AG20443 (cell line): ENCODE measurements at regions not wholly inside any gene's neighbourhood (a gene's known extent, or its start where the extent isn't known, plus 50 kb on each side); places are given as distances from the start of the nearest gene placed in this dataset.

Experiments used
- DNase-seq: peaks from one replicate; pipeline ENCODE4 v3.0.0; 2012; ENCODE audit warnings: low spot score, mixed read lengths

DNA sequence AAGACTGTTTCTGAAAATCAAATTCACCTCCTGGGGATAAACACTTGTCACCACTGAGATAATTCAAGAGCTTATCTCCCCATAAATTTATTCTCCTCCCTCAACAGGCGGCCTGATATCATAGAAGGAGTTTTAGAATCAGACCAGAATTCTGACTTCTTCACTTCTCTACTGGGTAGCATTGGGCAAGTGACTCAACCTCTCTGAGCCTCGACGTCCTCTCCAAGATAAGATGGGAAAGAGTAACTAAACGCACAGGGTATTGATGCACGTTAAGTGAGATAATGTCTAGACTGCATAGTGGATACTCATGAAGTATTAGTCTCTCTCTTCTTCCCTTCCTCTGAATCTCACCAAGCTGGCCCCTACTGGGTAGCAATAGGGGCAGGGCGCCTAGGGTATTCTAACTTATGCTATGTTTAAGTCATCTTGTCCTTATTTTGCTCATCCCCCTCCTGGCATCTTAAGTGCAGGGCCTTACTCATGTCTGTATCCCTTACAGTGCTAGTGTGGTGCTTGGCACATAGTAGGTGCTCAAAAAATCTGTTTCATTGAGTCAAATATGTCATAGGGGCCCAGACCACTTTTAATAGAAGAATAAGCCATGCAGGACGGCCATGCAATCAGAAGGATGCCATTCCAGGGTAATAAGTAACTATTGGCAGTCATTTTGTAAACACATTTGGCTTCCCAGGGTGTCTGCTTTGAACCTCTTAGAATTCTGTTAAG, 476.4 kb upstream of the CCL2 start:
- no peak for DNase-seq

DNA sequence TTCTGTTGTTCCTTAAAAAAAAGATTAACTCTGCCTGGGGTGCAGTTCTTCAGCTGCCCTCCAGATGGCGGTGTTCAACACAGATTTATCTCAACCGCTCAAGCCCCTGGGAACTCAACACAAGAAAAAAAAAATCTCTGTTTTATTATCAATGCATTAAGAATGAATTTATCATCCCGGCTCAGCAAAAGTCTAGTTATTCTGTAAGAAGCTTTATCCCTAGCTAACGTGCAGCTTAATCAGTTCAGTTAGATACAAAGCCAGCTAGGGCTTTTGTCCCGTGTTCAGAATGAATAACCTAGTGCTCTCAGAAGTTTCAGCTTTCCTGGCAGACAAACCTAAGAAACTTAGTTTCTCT, 475.9 kb upstream of the CCL2 start:
- peak; percentile 83 for DNase-seq

DNA sequence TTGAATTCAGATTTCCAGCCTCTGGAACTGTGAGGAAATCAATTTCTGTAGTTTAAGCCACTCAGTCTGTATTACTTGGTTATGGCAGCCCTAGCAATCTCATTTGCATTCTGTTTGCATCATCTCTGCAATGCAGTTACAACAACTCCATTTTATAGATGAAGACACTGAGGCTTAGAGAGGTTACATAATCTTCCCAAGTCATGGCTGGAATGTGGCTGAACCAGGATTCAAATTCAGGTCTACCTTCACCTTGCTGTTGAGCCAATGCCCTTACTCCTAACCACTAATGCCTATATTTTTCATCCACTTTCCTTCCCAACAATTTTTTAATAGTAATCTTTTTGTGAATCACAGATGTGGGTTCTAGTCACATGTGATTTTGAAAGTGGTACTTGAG, 469.8 kb upstream of the CCL2 start:
- DNase-seq: no peak

DNA sequence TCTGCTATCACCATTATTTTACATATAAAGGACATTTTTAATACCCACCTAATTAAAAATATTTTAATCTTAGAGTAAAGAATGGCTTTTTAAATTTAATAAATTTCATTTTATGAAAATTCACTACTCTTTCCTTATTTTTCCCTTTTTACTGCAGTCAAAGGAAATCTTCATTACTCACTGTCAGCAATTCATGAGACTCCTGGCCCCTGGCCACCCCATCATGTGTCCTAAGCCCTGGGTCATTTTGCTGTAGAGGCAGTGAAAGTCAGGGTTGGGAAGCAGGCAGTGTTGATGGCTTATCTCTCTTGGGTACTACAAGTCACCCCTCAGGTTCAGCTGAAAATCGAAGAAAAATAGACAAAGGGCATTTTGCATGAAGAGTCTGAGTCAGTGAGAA, 468.6 kb upstream of the CCL2 start:
- no peak for DNase-seq

DNA sequence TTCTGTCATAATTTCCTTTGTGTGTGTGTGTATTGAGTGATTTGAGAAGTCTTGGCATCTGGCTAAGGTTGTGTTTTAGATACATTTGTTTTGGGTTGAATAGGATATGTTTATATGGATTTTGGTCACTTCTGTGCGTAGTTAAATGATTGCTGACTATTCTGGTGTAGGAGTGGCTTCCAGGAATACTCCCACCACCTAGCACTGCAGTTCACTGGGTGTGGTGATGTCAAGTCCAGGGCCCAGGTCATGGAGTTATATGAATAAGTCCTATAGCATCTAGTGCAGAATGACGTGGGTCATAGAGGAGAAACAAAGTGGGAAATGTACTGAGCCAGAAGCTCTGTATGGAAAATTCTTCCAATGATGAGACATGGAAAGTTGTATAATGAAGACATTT, 465.4 kb upstream of the CCL2 start:
- no peak for DNase-seq

DNA sequence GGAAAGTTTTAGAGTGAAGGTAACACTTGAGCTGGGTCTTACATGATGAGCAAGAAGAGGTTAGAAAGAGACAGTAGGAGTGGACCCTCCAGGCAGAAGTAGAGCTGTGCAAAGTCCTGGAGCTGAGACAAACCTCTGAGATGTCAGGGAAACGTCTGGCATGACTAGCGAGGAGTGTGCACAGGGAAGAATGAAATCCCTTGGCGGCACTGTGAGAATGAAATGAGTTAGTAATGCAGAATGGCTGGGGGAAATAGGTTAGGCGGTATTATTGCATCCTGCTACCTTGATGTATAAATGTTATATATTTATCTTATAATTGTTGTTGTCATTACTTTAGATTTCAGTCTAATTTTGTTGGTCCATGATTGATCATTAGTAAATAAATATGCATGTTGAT, 457.9 kb upstream of the CCL2 start:
- no peak for DNase-seq

DNA sequence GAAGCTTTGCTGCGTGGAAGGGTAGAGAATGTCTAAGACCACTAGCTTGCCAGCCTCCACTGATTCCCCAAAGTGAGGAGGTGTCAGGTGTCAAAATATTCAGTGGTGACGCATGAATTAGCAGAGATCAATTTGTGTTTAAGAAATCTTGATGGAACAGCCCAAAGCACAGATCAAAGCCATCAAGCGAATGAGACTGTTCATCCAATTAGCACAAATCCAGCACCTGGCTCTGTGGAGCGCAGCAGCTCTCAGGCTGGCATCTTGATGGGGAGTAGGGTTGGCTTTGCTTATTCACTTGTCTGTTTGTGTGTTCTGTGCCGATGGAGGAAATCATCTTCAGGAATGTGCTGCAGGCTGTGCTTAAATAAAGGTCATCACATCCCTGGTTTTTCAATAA, 456.8 kb upstream of the CCL2 start:
- DNase-seq: no peak

DNA sequence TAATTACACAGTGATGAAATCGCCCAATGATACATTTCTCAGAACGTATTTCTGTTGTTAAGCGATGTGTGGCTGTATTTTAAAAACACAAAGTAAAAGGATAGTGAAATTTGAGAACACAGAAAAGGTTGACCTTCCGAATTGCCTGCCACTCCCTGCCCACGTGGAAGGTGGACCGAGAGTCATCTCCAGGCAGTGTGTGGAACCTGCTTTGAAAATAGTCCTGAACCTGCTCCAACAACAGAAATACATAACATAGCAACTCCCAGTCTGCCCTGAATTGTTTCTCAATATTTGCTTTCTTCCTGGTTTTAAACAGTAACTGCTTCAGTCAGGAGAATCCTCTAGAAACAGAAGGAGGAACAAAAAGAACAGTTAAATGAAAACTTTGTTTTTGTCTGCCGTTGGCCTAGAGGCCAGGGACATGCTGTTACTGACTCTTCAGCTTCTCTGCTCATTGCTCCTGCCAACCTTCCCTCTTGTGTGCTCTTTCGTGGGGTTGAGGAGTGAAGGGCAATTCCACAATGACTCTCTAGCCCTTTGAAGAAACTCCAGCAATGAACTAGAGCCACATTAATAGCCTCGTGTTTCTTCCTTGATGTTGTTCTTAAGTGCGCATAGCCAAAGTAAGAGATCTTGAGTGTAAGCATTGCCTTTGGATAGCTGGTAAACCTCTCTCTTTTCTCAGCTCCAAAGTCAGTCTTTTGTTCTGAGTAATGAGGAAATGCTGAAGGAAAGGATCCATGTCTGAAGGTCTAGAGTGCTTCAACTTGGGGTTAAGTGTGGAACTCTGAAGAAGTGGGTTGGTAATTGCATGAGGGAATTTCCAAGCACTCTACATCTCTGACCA, 452.5 kb upstream of the CCL2 start:
- no peak for DNase-seq

DNA sequence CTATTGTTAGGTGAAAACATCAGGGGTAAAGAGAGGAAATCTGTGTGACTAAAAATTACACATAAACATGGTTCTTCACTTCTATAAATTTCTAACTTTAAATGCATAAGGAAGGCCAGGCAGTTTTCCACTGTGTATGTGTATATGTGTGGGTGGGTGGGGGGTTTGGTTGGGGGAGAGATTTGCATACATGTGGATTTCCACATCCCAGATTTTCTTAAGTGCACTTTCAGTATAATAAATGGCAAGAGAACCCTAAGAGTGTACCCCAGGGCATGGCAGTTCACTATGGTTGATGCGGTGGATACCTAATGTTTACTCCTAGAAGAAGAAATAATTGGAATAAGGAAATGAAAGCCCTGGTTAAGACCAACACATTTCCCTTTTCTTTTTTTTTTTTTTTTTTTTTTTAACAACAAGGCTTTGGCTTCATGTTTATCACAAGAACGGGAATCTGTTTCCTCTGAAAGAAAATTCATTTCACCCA, 451.8 kb upstream of the CCL2 start:
- DNase-seq: no peak

DNA sequence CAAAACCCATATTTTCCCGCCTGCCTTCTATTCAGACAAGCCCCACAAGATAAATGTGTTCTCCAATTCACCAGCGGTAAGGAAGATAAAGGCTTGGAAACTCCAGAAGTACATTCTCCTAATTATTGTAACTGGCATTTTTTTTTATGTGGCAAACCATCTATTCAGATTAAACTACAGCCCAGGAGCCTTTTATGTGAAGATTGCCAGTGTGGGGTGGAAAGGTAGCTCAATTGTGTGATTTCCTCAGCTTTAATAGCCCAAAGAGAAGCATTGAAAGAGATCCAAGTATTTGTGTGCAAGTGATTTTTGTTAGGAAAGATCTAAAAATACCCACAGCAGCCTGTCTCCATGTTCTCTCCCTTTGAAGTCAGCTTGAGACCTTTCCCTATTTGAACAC, 451.4 kb upstream of the CCL2 start:
- no peak for DNase-seq

DNA sequence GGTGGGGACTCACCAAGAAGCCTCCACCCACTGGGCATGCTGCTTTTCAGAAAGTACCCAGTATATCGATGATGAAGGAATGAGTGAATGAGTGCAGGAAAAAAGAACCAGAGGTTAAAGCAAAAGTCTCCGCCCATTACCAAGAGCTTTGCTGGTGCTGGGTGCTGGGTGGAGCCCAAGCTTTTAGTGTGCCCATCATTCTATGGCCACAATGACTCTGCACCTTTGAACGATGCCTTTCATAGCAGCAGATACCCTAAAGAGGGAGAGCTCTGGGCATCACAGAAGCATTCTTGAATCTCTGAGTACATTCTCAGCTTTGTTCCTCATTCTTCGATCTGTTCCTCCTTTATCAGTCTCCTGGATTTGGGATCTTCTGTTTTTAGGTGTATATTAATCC, 450.7 kb upstream of the CCL2 start:
- no peak for DNase-seq

DNA sequence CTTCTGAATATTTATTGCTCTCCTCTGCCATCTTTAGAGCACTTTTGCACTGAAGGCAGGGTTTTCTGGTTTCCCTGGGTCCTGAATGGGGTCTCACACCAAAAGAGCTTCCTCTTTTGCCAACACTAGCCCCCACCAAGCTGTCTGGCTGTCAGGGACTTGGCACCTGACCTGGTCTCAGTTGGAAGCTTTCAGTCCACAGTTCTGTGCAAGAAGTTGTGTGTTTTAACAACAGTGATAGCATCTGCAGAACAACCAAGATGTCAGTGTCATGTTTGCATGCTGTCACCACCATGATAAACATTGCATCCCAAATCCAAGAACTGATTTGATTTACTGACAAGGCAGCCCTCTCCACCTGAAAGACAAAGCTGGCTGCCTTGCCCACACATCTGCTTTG, 448.5 kb upstream of the CCL2 start:
- DNase-seq: no peak

DNA sequence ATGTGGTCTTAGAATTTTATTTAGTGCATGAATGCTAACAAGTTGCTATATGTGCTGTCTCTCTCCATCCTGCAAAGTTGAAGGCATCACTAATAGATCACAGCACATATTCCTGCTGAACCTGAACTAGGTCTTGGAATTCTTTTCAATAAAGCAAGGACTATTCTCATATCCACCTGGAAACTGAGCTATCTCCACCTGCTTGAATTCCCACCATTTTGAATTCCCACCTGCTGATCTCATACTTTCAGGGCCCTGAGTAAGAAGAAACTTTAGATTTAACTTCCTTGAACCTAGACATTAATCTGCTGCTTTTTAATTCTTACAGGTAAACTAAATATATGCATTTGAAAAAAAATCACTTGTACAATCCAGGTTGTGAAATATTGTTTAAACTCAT, 445.3 kb upstream of the CCL2 start:
- no peak for DNase-seq

DNA sequence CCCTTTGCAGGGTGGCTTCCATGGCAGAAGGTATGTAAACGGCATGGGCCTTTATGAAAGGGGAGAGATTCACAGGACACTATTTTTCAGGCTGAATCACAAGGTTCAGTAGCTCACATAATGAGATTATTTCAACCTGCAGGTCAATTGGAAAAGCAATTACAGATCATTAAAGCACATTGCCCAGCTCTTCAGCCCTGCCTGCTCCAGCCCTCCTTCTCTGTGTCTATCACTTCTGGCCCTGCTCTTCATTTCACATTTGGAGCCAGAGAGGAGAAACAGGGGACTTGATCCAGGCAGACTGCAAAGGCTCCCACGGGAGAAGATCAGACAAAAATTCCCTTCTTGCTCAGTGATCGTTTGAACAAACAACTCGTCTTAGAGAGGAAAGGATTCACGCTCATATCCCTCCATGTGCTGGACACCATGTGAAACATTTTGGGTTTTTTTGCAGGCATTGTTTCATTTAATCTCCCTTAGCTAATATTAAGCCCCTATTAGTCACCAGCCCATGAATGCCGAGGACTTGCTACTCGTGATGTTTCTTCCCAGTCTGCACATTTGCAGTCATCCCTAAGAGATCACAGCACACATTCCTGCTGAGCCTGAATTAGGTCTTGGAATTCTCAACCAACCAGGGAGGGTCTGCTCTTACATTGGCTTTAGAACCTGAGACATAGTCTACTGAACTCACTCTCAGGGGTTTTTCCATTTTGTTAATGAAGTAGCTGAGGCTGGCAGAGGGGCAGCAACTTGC, 443.9 kb upstream of the CCL2 start:
- DNase-seq: no peak

DNA sequence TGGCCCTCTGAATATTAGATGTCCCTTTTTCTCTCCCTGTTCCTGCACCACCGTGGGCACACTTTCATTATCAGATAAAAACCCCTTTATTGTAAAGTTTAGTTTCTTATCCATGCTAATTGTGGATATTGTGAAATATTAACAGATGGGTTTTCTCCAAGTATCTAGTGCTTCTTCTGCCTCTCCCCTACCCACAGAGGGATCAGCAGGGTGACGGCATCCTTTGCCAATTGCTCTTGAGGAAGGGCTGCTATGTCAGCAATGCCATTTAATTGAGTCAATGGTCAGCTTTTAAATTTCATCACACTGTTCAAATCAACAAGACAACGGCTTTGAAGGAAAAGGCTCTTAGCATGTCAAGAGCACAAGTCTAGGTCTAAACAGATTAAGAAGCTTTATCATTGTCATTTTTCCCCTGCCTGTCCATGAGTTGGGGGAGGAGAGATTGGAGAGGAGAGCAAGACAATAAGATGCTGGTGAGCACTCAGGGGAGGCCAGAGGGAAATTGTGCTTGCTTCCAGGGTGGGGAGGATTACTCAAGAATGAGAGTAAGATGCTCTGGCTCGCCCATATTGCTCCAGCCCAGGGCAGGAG, 443.0 kb upstream of the CCL2 start:
- no peak for DNase-seq

DNA sequence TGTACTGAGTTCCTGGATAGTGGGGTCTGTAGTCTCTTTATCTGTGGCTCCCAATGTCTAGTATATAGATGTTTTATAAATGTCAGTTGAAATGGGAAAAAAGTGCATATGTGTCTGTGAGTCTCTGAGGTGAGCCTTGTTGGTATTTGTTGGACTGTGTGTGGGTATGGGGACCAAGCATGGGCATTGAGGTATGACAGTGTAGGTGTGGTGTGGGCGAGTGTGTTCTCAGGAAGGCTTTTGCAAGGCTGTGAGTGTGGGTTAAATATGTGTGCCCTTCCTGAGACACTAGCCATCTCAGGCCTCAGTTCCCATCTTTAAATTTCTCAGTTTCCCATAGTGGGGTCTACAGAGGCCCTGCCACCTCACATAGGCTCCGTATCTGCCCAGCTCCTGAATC, 440.2 kb upstream of the CCL2 start:
- DNase-seq: no peak

DNA sequence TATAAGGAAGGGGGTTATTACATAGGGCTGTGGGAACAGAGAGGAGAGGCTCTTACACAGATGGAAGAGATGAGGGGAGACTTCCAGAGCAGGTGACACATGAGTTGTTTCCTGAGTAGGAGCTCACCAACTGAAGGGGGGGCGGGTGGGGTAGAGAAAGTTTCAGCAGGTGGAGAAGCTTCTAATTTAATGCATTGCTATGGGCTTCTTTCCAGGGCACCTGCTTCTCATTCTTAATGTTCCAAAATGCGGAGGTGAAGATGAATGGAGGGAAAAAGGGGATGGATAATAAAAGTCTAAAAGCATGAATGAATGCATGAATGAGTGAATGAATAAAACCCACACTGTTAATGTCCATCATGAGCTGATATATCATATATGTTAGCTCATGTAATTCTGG, 439.0 kb upstream of the CCL2 start:
- DNase-seq: no peak

DNA sequence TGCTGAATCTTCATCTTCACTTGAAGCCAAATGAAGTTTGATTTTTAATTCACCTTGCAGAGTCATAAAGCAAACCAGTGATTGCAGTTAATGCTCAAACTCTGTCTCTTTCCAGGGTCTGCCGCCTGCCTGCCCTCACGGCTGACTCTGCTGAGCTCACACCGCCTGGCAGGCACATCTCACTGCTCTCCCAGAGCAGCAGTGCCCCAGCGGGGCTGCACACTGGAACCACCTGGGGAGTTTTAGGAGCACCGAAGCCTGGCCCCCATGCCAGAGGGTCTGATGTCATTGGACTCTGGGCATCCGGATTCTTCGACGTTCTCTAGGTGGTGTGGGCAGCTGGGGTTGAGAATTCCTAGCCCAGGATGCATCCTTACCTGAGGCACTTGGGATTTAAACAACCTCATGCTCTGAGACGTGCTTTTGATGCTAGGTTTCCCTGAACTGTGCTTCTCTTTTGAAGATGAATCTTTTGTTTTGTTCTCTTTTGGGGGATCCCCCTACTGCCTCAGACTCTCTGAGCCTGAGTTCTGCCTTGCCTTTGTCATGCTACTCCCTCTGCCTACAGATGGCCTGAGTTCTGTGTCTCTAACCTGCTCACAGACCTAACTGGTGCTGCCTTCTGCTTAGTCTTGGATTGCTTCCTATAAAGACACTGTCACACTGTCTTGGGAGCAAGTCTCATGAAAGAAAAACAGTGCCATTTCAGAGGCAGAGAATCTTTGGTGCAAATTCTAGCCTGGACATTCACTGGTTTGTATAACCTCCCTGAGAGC, 438.1 kb upstream of the CCL2 start:
- no peak for DNase-seq

DNA sequence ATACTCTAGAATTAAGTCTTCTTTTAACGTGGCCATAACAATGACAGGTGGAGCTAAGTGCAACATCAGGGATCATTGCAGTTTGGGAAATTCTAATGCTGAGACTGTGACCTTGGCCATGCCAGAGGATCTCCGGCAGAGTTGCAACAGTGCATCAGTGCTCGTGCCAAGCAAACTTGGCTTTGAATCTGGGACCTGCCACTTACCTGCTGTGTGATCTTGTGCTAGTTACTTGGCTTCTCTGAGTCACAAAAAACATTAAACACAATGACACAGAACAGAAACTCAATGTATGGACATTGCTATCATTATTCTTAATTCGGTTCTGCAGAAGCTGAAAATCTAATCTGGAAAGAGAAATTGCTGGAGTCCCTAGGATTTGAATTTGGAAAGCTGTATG, 435.5 kb upstream of the CCL2 start:
- DNase-seq: no peak

DNA sequence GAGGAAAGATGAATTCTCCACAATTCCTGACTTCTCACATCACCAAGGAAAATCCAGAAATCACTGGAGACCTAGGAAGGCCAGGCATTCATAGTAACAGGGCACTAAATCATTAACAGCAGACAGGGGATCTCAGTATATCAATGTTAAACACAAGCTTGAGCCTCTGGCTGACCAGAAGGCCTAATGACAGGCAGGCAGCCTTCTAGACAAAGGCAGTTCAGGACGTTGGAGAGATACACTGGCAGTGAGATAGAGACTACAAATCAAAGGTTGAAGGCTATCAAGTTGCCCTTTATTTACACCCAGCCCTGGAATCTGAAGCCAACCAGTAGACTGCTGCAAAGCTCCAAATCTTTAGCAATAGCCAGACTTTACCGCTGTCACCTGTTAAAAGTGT, 422.8 kb upstream of the CCL2 start:
- no peak for DNase-seq

DNA sequence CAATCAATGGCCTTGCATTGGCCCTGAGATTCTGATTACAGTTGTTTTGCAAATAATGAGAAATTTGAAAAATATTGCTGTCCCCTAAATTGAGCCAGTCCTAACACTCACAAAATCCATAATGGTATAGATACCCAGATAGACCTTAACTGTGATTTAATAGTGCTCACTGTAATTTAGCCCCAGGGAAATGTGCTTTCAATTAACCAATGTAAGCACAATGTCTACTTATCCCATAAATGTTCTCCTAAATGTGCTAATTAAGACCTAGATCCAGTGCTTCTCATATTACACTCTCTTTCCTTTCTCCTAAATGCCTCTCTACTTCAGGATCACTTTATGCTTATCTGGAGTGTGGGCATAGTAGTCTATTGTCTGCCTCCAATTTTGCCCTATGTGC, 417.8 kb upstream of the CCL2 start:
- no peak for DNase-seq

DNA sequence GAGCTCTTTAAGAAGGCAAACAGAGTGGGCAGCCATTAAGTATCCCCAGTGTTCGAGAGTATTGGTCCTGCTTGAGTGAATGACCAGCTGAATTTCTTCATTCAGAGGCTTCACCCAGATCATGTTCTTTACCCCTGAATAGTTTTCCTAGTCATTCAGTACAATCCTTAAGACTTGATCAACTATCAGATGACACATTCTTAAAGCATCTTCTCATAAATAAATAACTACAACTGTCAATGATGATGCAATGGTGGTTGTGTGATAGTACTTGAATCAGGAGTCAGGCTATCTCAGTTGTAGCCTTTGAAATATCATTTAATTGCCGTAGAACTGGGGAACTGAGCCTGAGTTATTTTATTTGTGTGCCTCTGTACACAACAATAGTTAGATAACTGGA, 416.8 kb upstream of the CCL2 start:
- no peak for DNase-seq
